IPS-15b (cell line): ENCODE measurements at regions not wholly inside any gene's neighbourhood (a gene's known extent, or its start where the extent isn't known, plus 50 kb on each side); places are given as distances from the start of the nearest gene placed in this dataset.

Experiments
- H3K27me3 ChIP-seq: one replicate; pipeline ENCODE4 v1.6.1; 2013; ENCODE audit warnings: low read length; ENCODE audit not compliant: control insufficient read depth, insufficient read depth
- H3K36me3 ChIP-seq: one replicate; pipeline ENCODE4 v1.6.1; 2013; ENCODE audit warnings: low read length; ENCODE audit not compliant: control insufficient read depth, insufficient read depth
- H3K4me1 ChIP-seq: one replicate; pipeline ENCODE4 v1.6.1; 2013; ENCODE audit warnings: mild to moderate bottlenecking, low read length; ENCODE audit not compliant: control insufficient read depth, insufficient read depth
- H3K4me3 ChIP-seq: one replicate; pipeline ENCODE4 v1.5.1; 2013; ENCODE audit warnings: low read depth, low read length
- H3K9ac ChIP-seq: one replicate; pipeline ENCODE4 v1.6.1; 2013; ENCODE audit warnings: low read depth, mild to moderate bottlenecking, low read length
- H3K9me3 ChIP-seq: one replicate; pipeline ENCODE4 v1.6.1; 2013; ENCODE audit warnings: mild to moderate bottlenecking, low read length; ENCODE audit not compliant: control insufficient read depth, insufficient read depth

- Histone ChIP-seq H3K27me3 (no peaks in the 10 kb centered on the region), H3K9ac (no peak overlapping the region), H3K9me3 (no peaks in the 10 kb centered on the region), H3K36me3 (no peaks in the 10 kb centered on the region), H3K4me1 (no peaks in the 10 kb centered on the region), H3K4me3 (no peak overlapping the region)
These were observed 213.7 kb downstream of the HTR1B start for GRCh38 chr6:77249560-77249959.

DNA sequence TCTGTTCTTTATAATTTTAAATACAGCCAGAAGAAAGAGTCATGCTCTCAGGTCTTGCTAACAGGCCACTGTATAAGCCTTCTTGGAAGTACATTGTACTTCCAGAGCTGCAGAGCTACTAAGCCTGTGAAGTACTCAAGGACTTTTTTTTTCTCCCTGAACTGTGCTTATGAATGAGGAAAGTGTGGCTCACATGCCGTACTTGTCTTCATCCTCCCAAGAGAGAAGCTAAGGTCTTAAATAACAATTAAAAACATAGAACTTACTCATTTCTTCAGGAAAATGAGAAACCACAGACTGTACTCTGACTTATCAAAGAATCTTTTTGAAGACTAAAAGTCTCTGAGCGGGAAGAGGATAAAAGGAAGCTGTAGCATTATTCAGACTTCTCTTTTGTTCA, 218.3 kb downstream of the HTR1B start:
- Histone ChIP-seq H3K36me3 (no peaks in the 10 kb centered on the region), H3K4me3 (no peak overlapping the region), H3K9me3 (no peaks in the 10 kb centered on the region), H3K9ac (no peak overlapping the region), H3K27me3 (no peaks in the 10 kb centered on the region), H3K4me1 (no peaks in the 10 kb centered on the region)

DNA sequence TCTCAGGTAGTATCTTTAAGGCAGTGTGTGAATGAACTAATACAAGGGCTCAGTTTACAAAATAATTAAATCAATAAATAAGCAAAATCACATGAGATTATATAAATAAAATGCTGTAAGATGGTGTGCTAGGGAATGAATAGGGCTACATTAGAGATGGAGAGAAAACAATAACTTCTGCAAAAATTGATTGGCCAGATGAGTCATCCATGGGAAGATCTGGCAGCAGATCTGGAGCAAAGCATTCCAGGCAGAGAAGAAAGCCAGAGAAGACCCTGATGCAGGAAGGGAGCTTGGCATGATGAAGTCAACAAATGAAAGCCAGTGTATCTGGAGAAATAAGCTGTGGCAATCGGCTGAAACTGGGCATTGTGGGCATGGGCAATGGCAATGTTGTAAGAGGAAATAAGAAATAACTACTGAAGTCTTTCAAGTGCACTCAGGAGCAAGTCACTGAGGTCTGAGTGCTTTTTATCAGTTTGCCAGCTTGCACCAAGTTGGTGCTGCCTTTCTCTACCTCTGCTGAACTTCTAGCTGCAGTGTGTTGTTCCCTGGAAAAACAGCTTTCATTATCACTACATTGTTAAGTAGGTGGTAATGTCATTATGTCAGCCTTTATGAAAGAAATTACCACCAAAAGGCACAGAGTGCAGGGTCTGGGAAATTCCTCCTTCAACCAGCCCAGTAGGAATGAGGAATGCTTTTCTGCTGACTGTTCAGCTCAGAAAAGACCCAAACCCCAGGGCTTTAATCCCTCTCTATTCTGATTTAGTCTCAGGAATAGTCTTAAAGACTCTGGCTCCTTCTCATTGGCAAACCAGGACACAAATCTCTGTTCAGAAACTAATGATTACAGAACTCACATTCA, 231.6 kb downstream of the HTR1B start:
- Histone ChIP-seq H3K9ac (no peak overlapping the region), H3K36me3 (no peaks in the 10 kb centered on the region), H3K4me3 (no peak overlapping the region), H3K27me3 (no peaks in the 10 kb centered on the region), H3K4me1 (no peaks in the 10 kb centered on the region), H3K9me3 (no peaks in the 10 kb centered on the region)

DNA sequence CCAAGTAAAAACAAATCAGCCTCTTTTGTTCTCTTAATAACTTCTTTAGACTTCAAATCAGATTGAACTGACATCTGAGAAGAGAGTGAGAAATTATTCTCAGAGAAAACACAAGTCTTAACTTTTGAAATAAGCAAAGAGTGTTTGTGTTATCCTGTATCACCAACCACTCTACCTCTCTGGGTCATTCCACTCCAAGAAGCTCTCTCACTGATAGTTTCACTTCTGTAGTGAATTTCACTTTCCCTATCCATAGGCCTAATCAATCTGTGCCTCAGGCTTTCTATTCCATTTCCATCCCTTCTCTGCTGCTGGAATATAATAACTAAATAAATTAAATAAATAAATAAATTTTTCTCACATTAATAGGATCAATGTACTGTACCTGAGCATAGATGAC, 235.0 kb downstream of the HTR1B start:
- Histone ChIP-seq H3K36me3 (no peaks in the 10 kb centered on the region), H3K9ac (no peak overlapping the region), H3K4me1 (no peaks in the 10 kb centered on the region), H3K9me3 (no peaks in the 10 kb centered on the region), H3K4me3 (no peak overlapping the region), H3K27me3 (no peaks in the 10 kb centered on the region)

- Histone ChIP-seq H3K4me3 (no peak overlapping the region), H3K9ac (no peak overlapping the region), H3K36me3 (no peaks in the 10 kb centered on the region), H3K4me1 (no peaks in the 10 kb centered on the region), H3K9me3 (peaks cover 3% of the 10 kb centered on the region), H3K27me3 (no peaks in the 10 kb centered on the region)
These were observed 245.4 kb downstream of the HTR1B start for GRCh38 chr6:77217896-77218295.

DNA sequence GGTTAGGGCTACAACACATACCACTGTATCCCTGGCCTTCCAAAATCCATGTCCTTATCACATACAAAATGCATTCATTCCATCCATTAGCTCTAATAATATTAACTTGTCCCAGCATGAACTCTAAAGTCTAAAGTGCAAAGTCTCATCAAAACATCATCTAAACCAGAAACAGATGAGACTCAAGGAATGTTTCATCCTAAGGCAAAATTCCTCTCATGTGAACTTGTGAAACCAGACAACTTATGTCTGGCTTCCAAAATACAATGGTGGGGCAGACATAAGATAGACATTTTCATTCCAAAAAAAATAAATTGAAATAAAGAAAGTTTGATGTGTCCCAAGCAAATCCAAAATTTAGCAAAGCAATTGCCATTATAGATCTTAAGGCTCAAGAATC, 257.4 kb downstream of the HTR1B start:
- Histone ChIP-seq H3K9ac (no peak overlapping the region), H3K9me3 (no peaks in the 10 kb centered on the region), H3K4me1 (no peaks in the 10 kb centered on the region), H3K36me3 (no peaks in the 10 kb centered on the region), H3K27me3 (no peaks in the 10 kb centered on the region), H3K4me3 (no peak overlapping the region)

DNA sequence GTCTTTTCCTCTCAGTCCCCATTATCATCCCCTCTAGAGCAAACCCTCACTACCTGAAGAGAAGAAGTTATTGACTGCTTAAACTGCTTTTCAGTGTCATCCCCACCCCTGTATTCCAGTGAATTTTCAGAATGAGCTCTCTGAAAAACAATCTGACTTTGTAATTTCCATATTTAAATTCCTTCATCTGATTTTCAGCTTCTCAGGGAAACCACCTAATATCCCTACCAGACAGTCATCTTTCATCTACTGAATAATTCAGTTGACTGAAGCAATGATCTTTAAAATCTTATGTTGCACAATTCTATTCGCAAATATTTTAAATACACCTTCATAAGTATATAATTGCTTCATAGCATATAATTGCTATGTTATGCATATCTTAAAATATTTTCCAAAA, 258.7 kb downstream of the HTR1B start:
- H3K4me1 ChIP-seq, result no peaks in the 10 kb centered on the region
- no peak overlapping the region for H3K9ac ChIP-seq
- H3K27me3 ChIP-seq, result no peaks in the 10 kb centered on the region
- H3K9me3 ChIP-seq, result no peaks in the 10 kb centered on the region
- no peak overlapping the region for H3K4me3 ChIP-seq
- H3K36me3 ChIP-seq, result no peaks in the 10 kb centered on the region

DNA sequence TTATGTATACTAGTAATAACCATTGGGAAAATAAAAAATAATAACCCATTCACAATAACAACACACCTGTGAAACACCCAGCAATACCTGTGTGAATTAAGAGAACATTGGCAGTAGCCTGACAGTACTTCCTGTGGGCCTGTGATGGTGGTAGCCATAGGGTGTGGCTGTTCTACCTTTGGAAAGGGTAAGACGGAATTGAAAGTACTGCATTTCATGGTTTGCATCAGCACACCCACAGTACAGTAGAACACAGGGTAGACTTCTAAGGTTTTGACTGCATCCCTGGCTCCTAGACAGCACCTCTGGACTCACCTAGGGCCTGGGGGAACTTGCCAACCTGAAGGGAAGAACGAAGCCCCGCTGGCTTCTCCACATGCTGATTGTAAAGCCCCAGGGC, 279.8 kb downstream of the HTR1B start:
- Histone ChIP-seq H3K9ac (no peak overlapping the region), H3K27me3 (no peaks in the 10 kb centered on the region)

DNA sequence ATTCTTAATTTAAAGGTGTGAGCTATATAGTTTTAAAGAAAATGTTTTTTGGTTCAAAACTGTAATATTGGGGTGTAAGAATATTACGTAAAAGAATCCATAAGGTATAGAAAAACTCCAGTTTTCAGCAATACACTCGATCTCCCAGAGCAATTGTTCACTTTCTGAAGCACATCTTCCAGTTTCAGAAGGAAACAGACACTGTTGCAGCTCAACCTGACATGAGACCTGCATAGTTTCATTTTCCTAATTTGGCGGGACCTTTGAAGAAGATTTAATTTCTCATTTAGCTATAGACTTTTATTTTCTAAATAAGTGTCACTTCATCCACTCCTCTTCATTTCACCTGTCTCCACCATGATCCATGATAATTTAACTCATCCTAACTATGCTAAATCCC, 281.5 kb downstream of the HTR1B start:
- Histone ChIP-seq H3K36me3 (no peaks in the 10 kb centered on the region), H3K27me3 (no peaks in the 10 kb centered on the region), H3K9ac (no peak overlapping the region), H3K4me1 (no peaks in the 10 kb centered on the region), H3K4me3 (no peak overlapping the region), H3K9me3 (no peaks in the 10 kb centered on the region)

More for the DNA sequence above, 279.8 kb downstream of the HTR1B start:
- H3K4me3 ChIP-seq, result no peak overlapping the region
- H3K4me1 ChIP-seq, result no peaks in the 10 kb centered on the region
- H3K9me3 ChIP-seq, result no peaks in the 10 kb centered on the region
- no peaks in the 10 kb centered on the region for H3K36me3 ChIP-seq

DNA sequence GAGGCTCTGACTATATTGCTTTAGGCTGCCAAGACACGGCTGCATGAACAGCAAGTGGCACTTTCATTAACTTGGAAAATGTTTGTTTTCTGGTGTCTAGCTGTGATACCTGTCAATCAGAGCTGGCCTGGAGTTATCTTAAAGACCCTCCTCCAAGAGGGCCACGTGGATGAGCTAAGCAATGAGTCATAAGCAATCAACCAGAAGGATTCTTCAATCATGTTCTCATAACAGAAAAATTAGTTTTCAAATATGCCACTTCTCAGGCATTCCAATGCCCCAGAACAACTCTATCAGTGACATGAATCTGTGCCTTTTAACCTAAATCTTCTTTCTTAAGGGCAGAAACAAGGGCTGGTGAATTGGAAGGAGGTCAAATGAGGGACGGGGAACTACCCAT, 283.0 kb downstream of the HTR1B start:
- Histone ChIP-seq H3K9me3 (no peaks in the 10 kb centered on the region), H3K27me3 (no peaks in the 10 kb centered on the region), H3K36me3 (no peaks in the 10 kb centered on the region), H3K4me1 (no peaks in the 10 kb centered on the region), H3K4me3 (no peak overlapping the region), H3K9ac (no peak overlapping the region)

DNA sequence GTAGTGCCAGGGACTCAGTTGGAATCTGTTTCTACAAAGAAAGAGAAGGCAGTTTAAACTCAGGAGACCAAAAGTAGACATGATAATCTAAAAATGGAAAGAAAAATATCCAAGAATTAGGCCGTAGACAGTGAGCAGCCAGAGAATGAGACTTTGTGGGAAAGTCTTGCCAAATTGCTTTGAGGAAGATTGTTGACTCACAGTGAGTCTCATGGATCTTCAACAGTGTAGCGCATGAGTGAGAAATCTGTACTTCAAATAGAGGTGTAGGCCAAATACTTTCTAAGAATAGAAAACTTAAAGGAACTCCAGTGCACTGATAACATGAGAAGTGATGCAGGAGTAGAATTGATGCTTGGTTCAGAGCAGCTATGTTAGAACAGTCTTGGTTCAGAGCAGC, 284.5 kb downstream of the HTR1B start:
- no peak overlapping the region for H3K9ac ChIP-seq
- H3K36me3 ChIP-seq, result no peaks in the 10 kb centered on the region
- H3K9me3 ChIP-seq, result no peaks in the 10 kb centered on the region
- no peaks in the 10 kb centered on the region for H3K27me3 ChIP-seq
- no peaks in the 10 kb centered on the region for H3K4me1 ChIP-seq
- no peak overlapping the region for H3K4me3 ChIP-seq

- H3K36me3 ChIP-seq, result no peaks in the 10 kb centered on the region
These were observed 285.8 kb downstream of the HTR1B start for GRCh38 chr6:77177470-77177869.

More at GRCh38 chr6:77177470-77177869, 285.8 kb downstream of the HTR1B start:
- H3K4me1 ChIP-seq, result no peaks in the 10 kb centered on the region
- H3K4me3 ChIP-seq, result no peak overlapping the region
- H3K9me3 ChIP-seq, result no peaks in the 10 kb centered on the region
- H3K9ac ChIP-seq, result no peak overlapping the region
- H3K27me3 ChIP-seq, result no peaks in the 10 kb centered on the region
